NCI-H2107 treated with DMSO at 0.1 percent for 48 hours (cell line): ENCODE measurements at regions not wholly inside any gene's neighbourhood (a gene's known extent, or its start where the extent isn't known, plus 50 kb on each side); places are given as distances from the start of the nearest gene placed in this dataset.

Source experiments
- DNase-seq: peaks from one replicate; lab custom pipeline; 2025; ENCODE audit not compliant: unreplicated experiment; lab: John Stamatoyannopoulos, UW

- no peak for DNase-seq
Observed at GRCh38 chr3:36257158-36257852, 123.0 kb upstream of the STAC start.

GRCh38 chr3:36258421-36258820 lies 121.9 kb upstream of the STAC start:
- no peak for DNase-seq

GRCh38 chr3:36259580-36259979 lies 120.7 kb upstream of the STAC start:
- no peak for DNase-seq

GRCh38 chr3:36269274-36269673 lies 111.0 kb upstream of the STAC start:
- no peak for DNase-seq

GRCh38 chr3:36282766-36283165 lies 97.5 kb upstream of the STAC start:
- DNase-seq, result no peak

- no peak for DNase-seq
Observed at GRCh38 chr3:36295296-36295695, 85.0 kb upstream of the STAC start.

GRCh38 chr3:36297195-36297594 lies 83.1 kb upstream of the STAC start:
- no peak for DNase-seq

- DNase-seq, result no peak
Observed at GRCh38 chr3:36298188-36298587, 82.1 kb upstream of the STAC start.

- no peak for DNase-seq
Observed at GRCh38 chr3:36302158-36302509, 78.2 kb upstream of the STAC start.

GRCh38 chr3:36302626-36303025 lies 77.7 kb upstream of the STAC start:
- DNase-seq, result no peak

GRCh38 chr3:36303286-36303685 lies 77.0 kb upstream of the STAC start:
- DNase-seq, result no peak

- no peak for DNase-seq
Observed at GRCh38 chr3:36305929-36306520, 74.3 kb upstream of the STAC start.

GRCh38 chr3:36309092-36309491 lies 71.2 kb upstream of the STAC start:
- DNase-seq, result no peak

- no peak for DNase-seq
Observed at GRCh38 chr3:36312351-36312750, 68.0 kb upstream of the STAC start.

- DNase-seq, result no peak
Observed at GRCh38 chr3:36317915-36318314, 62.4 kb upstream of the STAC start.

GRCh38 chr3:36318621-36319200 lies 61.6 kb upstream of the STAC start:
- DNase-seq, result no peak

- no peak for DNase-seq
Observed at GRCh38 chr3:36319680-36320079, 60.6 kb upstream of the STAC start.
